Fibroblast of lung (primary cell): ENCODE measurements at regions not wholly inside any gene's neighbourhood (a gene's known extent, or its start where the extent isn't known, plus 50 kb on each side); places are given as distances from the start of the nearest gene placed in this dataset.

Source experiments
- DNase-seq, 2 donors: peaks; one replicate each; pipeline versions ENCODE4 v3.0.0 to v3.0.0-alpha.2; 2010; ENCODE audit warnings: low read depth in 2 of 2
- H2AFZ ChIP-seq: 2 replicates; pipeline ENCODE4 v1.5.1; 2012; ENCODE audit warnings: low read length, control low read depth, inconsistent platforms
- H3K27ac ChIP-seq: 2 replicates; pipeline ENCODE4 v1.5.1; 2011; ENCODE audit warnings: low read length, control low read depth; ENCODE audit not compliant: insufficient read depth
- H3K27me3 ChIP-seq: 2 replicates; pipeline ENCODE4 v1.5.1; 2011; ENCODE audit warnings: mild to moderate bottlenecking, low read length; ENCODE audit not compliant: control insufficient read depth, insufficient read depth
- H3K36me3 ChIP-seq: 2 replicates; pipeline ENCODE4 v1.5.1; 2011; ENCODE audit warnings: low read length; ENCODE audit not compliant: control insufficient read depth, insufficient read depth
- H3K4me1 ChIP-seq: 2 replicates; pipeline ENCODE4 v1.5.1; 2011; ENCODE audit warnings: low read length; ENCODE audit not compliant: control insufficient read depth, insufficient read depth; ENCODE audit errors: extremely low read depth
- H3K4me2 ChIP-seq: 2 replicates; pipeline ENCODE4 v1.5.1; 2011; ENCODE audit warnings: low read length, control low read depth; ENCODE audit not compliant: insufficient read depth; ENCODE audit errors: extremely low read depth
- H3K4me3 ChIP-seq, 4 experiments: fragments of 200-600 bp in 1 of 4; sonication (generic) in 1 of 4; replicated peaks in 1 of 4; 2 replicates each; pipeline ENCODE4 v1.5.1; 2011 to 2016; ENCODE audit warnings: low read length in 4 of 4, low read depth in 3 of 4, mild to moderate bottlenecking in 3 of 4, control low read depth in 2 of 4, inconsistent platforms in 1 of 4, mixed read lengths in 1 of 4; ENCODE audit not compliant: insufficient read depth in 1 of 4; ENCODE audit errors: control extremely low read depth in 1 of 4
- H3K79me2 ChIP-seq: 2 replicates; pipeline ENCODE4 v1.5.1; 2012; ENCODE audit warnings: mild to moderate bottlenecking, low read length, inconsistent platforms; ENCODE audit not compliant: control insufficient read depth, insufficient read depth
- H3K9ac ChIP-seq: 2 replicates; pipeline ENCODE4 v1.5.1; 2011; ENCODE audit warnings: mild to moderate bottlenecking, low read length, control low read depth; ENCODE audit not compliant: insufficient read depth
- H3K9me3 ChIP-seq: 2 replicates; pipeline ENCODE4 v1.5.1; 2012; ENCODE audit warnings: low read depth, low read length; ENCODE audit not compliant: control insufficient read depth, insufficient read depth
- H4K20me1 ChIP-seq: 2 replicates; pipeline ENCODE4 v1.5.1; 2011; ENCODE audit warnings: low read length; ENCODE audit not compliant: control insufficient read depth, insufficient read depth; ENCODE audit errors: extremely low read depth
- CTCF ChIP-seq, 2 donors: IDR thresholded peaks in 1 of 2; conservative IDR thresholded peaks in 1 of 2; 1 replicate in 1 of 2; 2 replicates in 1 of 2; pipeline ENCODE4 v1.5.1; 2011 to 2012; ENCODE audit warnings: low read length in 2 of 2, control low read depth in 1 of 2, inconsistent platforms in 1 of 2, low read depth in 1 of 2, mild to moderate bottlenecking in 1 of 2
- EZH2 ChIP-seq: IDR thresholded peaks from 2 replicates; pipeline ENCODE4 v1.5.1; 2012; ENCODE audit warnings: low read length, control low read depth, mild to moderate bottlenecking; ENCODE audit errors: missing control alignments

- H3K36me3 ChIP-seq, result no peaks in the 10 kb centered on the region
- no peaks in the 10 kb centered on the region for H4K20me1 ChIP-seq
- H3K27ac ChIP-seq, result no peak overlapping the region
- no peaks in the 10 kb centered on the region for H3K79me2 ChIP-seq
- H3K4me2 ChIP-seq, result no peak overlapping the region
- TF ChIP-seq CTCF (conservative IDR thresholded peaks at IDR 0.05 in 1 of 2, IDR thresholded peaks at IDR 0.05 in 1 of 2; ENCODE audit: low read depth in 1 of 2, low read length in 2 of 2) (no peak), EZH2 (no peak)
- H3K4me3 ChIP-seq, result no peak overlapping the region
- H3K27me3 ChIP-seq, result no peaks in the 10 kb centered on the region
- no peak overlapping the region for H2AFZ ChIP-seq
- H3K4me1 ChIP-seq, result no peaks in the 10 kb centered on the region
- peak in 1 of 2 donors; percentile 78 for DNase-seq
- H3K9me3 ChIP-seq, result no peaks in the 10 kb centered on the region
- H3K9ac ChIP-seq, result no peak overlapping the region
Measured at GRCh38 chr9:23621188-23621587, 204.9 kb downstream of the ELAVL2 start.

GRCh38 chr9:23621924-23622323 is 204.1 kb downstream of the ELAVL2 start:
- no peak overlapping the region for H3K4me3 ChIP-seq
- H3K27ac ChIP-seq, result no peak overlapping the region

DNA sequence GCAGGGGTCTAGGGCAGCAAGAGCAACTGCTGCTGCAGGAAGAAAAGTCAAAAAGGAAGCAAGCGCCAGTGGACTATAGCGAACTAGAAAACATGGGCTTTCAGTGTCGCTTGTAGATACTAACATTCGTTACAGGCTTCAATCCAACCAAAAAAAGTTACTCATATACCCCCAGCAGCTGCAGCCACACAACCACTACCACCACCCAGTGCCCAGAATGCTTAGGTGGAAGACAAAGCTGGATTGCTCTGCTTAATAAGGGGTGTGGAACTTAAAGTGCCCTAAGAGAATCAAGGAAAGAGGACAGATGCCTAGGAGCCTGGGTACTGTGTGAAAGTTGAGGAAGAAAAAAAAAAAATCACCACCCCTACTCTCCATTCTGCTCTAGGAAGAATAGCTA is 203.6 kb downstream of the ELAVL2 start:
- no peaks in the 10 kb centered on the region for H3K79me2 ChIP-seq
- no peak overlapping the region for H2AFZ ChIP-seq
- H3K9ac ChIP-seq, result no peak overlapping the region

More at GRCh38 chr9:23621924-23622323, 204.1 kb downstream of the ELAVL2 start:
- no peak overlapping the region for H2AFZ ChIP-seq
- no peak overlapping the region for H3K4me2 ChIP-seq
- no peaks in the 10 kb centered on the region for H3K9me3 ChIP-seq
- peak in 1 of 2 donors; percentile 26 for DNase-seq
- H4K20me1 ChIP-seq, result no peaks in the 10 kb centered on the region
- no peak overlapping the region for H3K9ac ChIP-seq
- H3K36me3 ChIP-seq, result no peaks in the 10 kb centered on the region
- TF ChIP-seq EZH2, result no peak
- TF ChIP-seq CTCF (conservative IDR thresholded peaks at IDR 0.05 in 1 of 2, IDR thresholded peaks at IDR 0.05 in 1 of 2; ENCODE audit: low read depth in 1 of 2, low read length in 2 of 2), result no peak
- no peaks in the 10 kb centered on the region for H3K79me2 ChIP-seq
- H3K4me1 ChIP-seq, result no peaks in the 10 kb centered on the region
- H3K27me3 ChIP-seq, result no peaks in the 10 kb centered on the region

More for the DNA sequence above, 203.6 kb downstream of the ELAVL2 start:
- no peak overlapping the region for H3K4me2 ChIP-seq
- DNase-seq, result no peak
- no peaks in the 10 kb centered on the region for H4K20me1 ChIP-seq
- no peaks in the 10 kb centered on the region for H3K36me3 ChIP-seq
- no peak overlapping the region for H3K27ac ChIP-seq
- no peaks in the 10 kb centered on the region for H3K4me1 ChIP-seq
- no peaks in the 10 kb centered on the region for H3K9me3 ChIP-seq
- H3K4me3 ChIP-seq, result no peak overlapping the region
- no peak for TF ChIP-seq CTCF (conservative IDR thresholded peaks at IDR 0.05 in 1 of 2, IDR thresholded peaks at IDR 0.05 in 1 of 2; ENCODE audit: low read depth in 1 of 2, low read length in 2 of 2)
- no peak for TF ChIP-seq EZH2
- no peaks in the 10 kb centered on the region for H3K27me3 ChIP-seq
